ENCODE measurements at regions not wholly inside any gene's neighbourhood (a gene's known extent, or its start where the extent isn't known, plus 50 kb on each side); places are given as distances from the start of the nearest gene placed in this dataset.

GRCh38 chr13:85170372-85170771, 628.8 kb downstream of the SLITRK6 start:
- no peaks in the 10 kb centered on the region for H3K79me2 ChIP-seq (ENCODE audit: insufficient read depth, low read length)
- no peak overlapping the region for H2AFZ ChIP-seq (ENCODE audit: low read length)
- H3K9me2 ChIP-seq (ENCODE audit: low read depth, low read length), result no peaks in the 10 kb centered on the region
- H3F3A ChIP-seq (ENCODE audit: insufficient read depth, low read length), result no peaks in the 10 kb centered on the region
- no peaks in the 10 kb centered on the region for H4K20me1 ChIP-seq (ENCODE audit: insufficient read depth, low read length)
- no peak overlapping the region for H3K4me2 ChIP-seq (ENCODE audit: low read length)
- no peaks in the 10 kb centered on the region for H3K9me3 ChIP-seq (ENCODE audit: low read length)
- no peak overlapping the region for H3K4me3 ChIP-seq (ENCODE audit: low read depth, low read length, poor library complexity, severe bottlenecking)
- H3K27me3 ChIP-seq (ENCODE audit: insufficient read depth, low read length), result no peaks in the 10 kb centered on the region
- no peak overlapping the region for H3K27ac ChIP-seq (ENCODE audit: low read depth, low read length, poor library complexity, severe bottlenecking)
- no peaks in the 10 kb centered on the region for H3K36me3 ChIP-seq (ENCODE audit: insufficient read depth, low read length)
- TF ChIP-seq EZH2 (IDR thresholded peaks at IDR 0.05; ENCODE audit: borderline replicate concordance, low read length), result no peak
- TF ChIP-seq, protein P1, sequence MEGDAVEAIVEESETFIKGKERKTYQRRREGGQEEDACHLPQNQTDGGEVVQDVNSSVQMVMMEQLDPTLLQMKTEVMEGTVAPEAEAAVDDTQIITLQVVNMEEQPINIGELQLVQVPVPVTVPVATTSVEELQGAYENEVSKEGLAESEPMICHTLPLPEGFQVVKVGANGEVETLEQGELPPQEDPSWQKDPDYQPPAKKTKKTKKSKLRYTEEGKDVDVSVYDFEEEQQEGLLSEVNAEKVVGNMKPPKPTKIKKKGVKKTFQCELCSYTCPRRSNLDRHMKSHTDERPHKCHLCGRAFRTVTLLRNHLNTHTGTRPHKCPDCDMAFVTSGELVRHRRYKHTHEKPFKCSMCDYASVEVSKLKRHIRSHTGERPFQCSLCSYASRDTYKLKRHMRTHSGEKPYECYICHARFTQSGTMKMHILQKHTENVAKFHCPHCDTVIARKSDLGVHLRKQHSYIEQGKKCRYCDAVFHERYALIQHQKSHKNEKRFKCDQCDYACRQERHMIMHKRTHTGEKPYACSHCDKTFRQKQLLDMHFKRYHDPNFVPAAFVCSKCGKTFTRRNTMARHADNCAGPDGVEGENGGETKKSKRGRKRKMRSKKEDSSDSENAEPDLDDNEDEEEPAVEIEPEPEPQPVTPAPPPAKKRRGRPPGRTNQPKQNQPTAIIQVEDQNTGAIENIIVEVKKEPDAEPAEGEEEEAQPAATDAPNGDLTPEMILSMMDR (IDR thresholded peaks at IDR 0.05; ENCODE audit: low read length), result no peak
- H3K4me1 ChIP-seq (ENCODE audit: insufficient read depth, low read length, severe bottlenecking), result no peaks in the 10 kb centered on the region
- H3K9ac ChIP-seq (ENCODE audit: low read length), result no peak overlapping the region

GRCh38 chr13:85166891-85167290, 632.3 kb downstream of the SLITRK6 start:
- Histone ChIP-seq H3K9me2 (ENCODE audit: low read depth, low read length) (no peaks in the 10 kb centered on the region), H2AFZ (ENCODE audit: low read length) (no peak overlapping the region), H3K4me1 (ENCODE audit: insufficient read depth, low read length, severe bottlenecking) (no peaks in the 10 kb centered on the region), H3K79me2 (ENCODE audit: insufficient read depth, low read length) (no peaks in the 10 kb centered on the region), H3F3A (ENCODE audit: insufficient read depth, low read length) (no peaks in the 10 kb centered on the region), H3K4me2 (ENCODE audit: low read length) (no peak overlapping the region), H3K9ac (ENCODE audit: low read length) (no peak overlapping the region), H3K36me3 (ENCODE audit: insufficient read depth, low read length) (no peaks in the 10 kb centered on the region), H3K9me3 (ENCODE audit: low read length) (peaks cover 7% of the 10 kb centered on the region), H3K4me3 (ENCODE audit: low read depth, low read length, poor library complexity, severe bottlenecking) (no peak overlapping the region), H4K20me1 (ENCODE audit: insufficient read depth, low read length) (no peaks in the 10 kb centered on the region), H3K27me3 (ENCODE audit: insufficient read depth, low read length) (no peaks in the 10 kb centered on the region), H3K27ac (ENCODE audit: low read depth, low read length, poor library complexity, severe bottlenecking) (no peak overlapping the region)
- no peak for TF ChIP-seq EZH2 (IDR thresholded peaks at IDR 0.05; ENCODE audit: borderline replicate concordance, low read length)
- TF ChIP-seq, protein P1 (IDR thresholded peaks at IDR 0.05; ENCODE audit: low read length), result no peak

DNA sequence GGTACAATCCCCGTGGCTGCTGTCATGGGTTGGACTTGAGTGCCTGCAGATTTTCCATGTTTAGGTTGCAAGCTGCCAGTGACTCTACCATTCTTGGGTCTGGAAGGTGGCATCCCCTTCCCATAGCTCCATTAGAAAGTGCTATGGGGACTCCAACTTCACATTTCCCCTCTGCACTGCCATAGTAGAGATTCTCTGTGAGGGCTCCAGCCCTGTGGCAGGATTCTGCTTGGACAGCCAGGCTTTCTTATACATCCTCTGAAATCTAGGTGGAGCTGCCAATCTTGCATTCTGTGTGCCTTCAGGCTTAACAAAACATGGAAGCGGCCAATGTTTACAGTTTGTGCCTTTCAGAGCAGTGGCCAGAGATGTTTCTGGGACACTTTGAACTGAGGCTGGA, 636.2 kb downstream of the SLITRK6 start:
- no peak overlapping the region for H3K4me2 ChIP-seq (ENCODE audit: low read length)
- no peaks in the 10 kb centered on the region for H3F3A ChIP-seq (ENCODE audit: insufficient read depth, low read length)
- H3K27ac ChIP-seq (ENCODE audit: low read depth, low read length, poor library complexity, severe bottlenecking), result no peak overlapping the region
- no peak for TF ChIP-seq EZH2 (IDR thresholded peaks at IDR 0.05; ENCODE audit: borderline replicate concordance, low read length)
- TF ChIP-seq, protein P1 (IDR thresholded peaks at IDR 0.05; ENCODE audit: low read length), result no peak
- H3K9me3 ChIP-seq (ENCODE audit: low read length), result peaks cover 7% of the 10 kb centered on the region
- H3K36me3 ChIP-seq (ENCODE audit: insufficient read depth, low read length), result no peaks in the 10 kb centered on the region
- no peak overlapping the region for H2AFZ ChIP-seq (ENCODE audit: low read length)
- no peak overlapping the region for H3K9ac ChIP-seq (ENCODE audit: low read length)
- H3K4me1 ChIP-seq (ENCODE audit: insufficient read depth, low read length, severe bottlenecking), result no peaks in the 10 kb centered on the region
- H3K9me2 ChIP-seq (ENCODE audit: low read depth, low read length), result no peaks in the 10 kb centered on the region
- no peaks in the 10 kb centered on the region for H4K20me1 ChIP-seq (ENCODE audit: insufficient read depth, low read length)
- no peaks in the 10 kb centered on the region for H3K79me2 ChIP-seq (ENCODE audit: insufficient read depth, low read length)
- H3K27me3 ChIP-seq (ENCODE audit: insufficient read depth, low read length), result no peaks in the 10 kb centered on the region
- H3K4me3 ChIP-seq (ENCODE audit: low read depth, low read length, poor library complexity, severe bottlenecking), result no peak overlapping the region
